Motor neuron (in vitro differentiated cells): ENCODE measurements at regions not wholly inside any gene's neighbourhood (a gene's known extent, or its start where the extent isn't known, plus 50 kb on each side); places are given as distances from the start of the nearest gene placed in this dataset.

Source experiments
- ATAC-seq, 8 experiments: fragments of 200-7000 bp; cut with Tn5 transposase; replicated peaks in 6 of 8; 2 replicates each; pipeline ENCODE4 v1.8.0; 2021; ENCODE audit warnings: mild to moderate bottlenecking in 8 of 8, moderate library complexity in 8 of 8
- H3K27ac ChIP-seq, 2 donors: fragments of 250-450 bp; sonication (Bioruptor Pico); 2 replicates each; pipeline ENCODE4 v1.9.0; 2021; ENCODE audit warnings: antibody characterized with exemption in 2 of 2, mild to moderate bottlenecking in 2 of 2, moderate library complexity in 1 of 2
- H3K4me1 ChIP-seq, 2 donors: fragments of 250-450 bp; sonication (Bioruptor Pico); replicated peaks in 1 of 2; 2 replicates each; pipeline ENCODE4 v1.6.1; 2021; ENCODE audit warnings: antibody characterized with exemption in 2 of 2, mild to moderate bottlenecking in 2 of 2, moderate library complexity in 1 of 2
- H3K4me3 ChIP-seq, 5 donors: fragments of 250-450 bp; sonication (Bioruptor Pico); 2 replicates each; pipeline ENCODE4 v1.9.0; 2021; ENCODE audit warnings: antibody characterized with exemption in 5 of 5, mild to moderate bottlenecking in 5 of 5, moderate library complexity in 4 of 5
- WGBS, 10 experiments: fragments of 450-650 bp; shearing (Covaris generic); methylation state at CpG; one replicate each; pipeline ENCODE4 v1.0.0; 2022; 5-methylcytosine and 5-hydroxymethylcytosine counted together
- in situ Hi-C, 9 experiments: fragments of 400-800 bp; cut with MboI; loops; one replicate each; pipeline ENCODE4 v1.15.0; 2021; ENCODE audit warnings: low sequenced_read_pairs in 9 of 9, low pct_unique_long_range_greater_than_20kb in 2 of 9; ENCODE audit not compliant: unreplicated experiment in 9 of 9

DNA sequence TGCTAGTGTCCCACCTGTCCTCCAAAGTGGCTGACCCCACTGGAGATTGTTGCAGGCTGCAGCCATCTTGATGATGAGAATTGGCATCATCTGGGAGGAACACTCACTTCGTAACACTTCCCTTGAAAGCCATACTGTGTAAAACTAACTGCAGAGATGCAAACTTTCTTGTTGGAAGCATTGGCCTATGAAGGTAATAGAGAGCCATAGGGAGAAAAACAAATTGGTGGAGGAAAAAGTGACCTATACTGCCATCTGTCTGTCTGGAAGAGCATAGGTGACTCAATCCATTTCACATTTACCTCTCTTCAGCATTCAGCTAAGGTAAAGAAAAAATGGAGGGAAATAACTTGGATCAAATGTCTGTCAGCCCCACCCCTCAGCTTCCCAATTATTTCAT, 473.4 kb downstream of the NTRK2 start:
- WGBS, 10 experiments = 0 to 100% (median 85%) methylated on average over 1 of the region's 1 CpG; no CpG with 5 or more reads in 5 of the 10 experiments
- in situ Hi-C loops = no loop called here
- Histone ChIP-seq H3K4me3 (no peak overlapping the region), H3K4me1 (no peaks in the 10 kb centered on the region), H3K27ac (no peak overlapping the region)
- peak in 4 of 8 experiments; percentile 27 to 56 (median 47) for ATAC-seq

DNA sequence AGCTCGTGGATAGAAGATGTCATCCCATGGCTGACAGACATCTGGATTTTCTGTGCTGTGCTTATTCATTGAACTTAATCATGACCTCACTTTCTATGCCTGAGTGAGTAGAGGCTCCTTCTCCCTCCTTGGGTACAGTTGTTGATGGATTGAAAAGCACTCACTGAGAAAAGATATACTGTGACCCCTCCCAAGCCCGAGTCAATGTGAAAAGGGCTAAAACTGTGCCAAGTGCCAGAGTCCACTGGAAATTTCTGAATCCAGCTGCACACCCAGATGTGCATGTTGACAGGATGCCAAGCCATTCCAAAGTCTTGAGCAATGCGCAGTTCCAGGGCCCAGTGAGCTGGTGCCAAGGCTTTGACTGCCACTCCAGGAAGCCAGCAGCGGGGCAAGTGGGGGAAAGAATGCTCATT, 473.0 kb downstream of the NTRK2 start:
- no peak overlapping the region for H3K27ac ChIP-seq
- in situ Hi-C loops = no loop called here
- ATAC-seq = peak in 2 of 8 experiments; percentile 42 to 83
- no peak overlapping the region for H3K4me3 ChIP-seq
- WGBS, 10 experiments = 11 to 100% (median 86%) methylated on average over 1 to 3 of the region's 4 CpGs; no CpG with 5 or more reads in 2 of the 10 experiments
- H3K4me1 ChIP-seq = no peaks in the 10 kb centered on the region

DNA sequence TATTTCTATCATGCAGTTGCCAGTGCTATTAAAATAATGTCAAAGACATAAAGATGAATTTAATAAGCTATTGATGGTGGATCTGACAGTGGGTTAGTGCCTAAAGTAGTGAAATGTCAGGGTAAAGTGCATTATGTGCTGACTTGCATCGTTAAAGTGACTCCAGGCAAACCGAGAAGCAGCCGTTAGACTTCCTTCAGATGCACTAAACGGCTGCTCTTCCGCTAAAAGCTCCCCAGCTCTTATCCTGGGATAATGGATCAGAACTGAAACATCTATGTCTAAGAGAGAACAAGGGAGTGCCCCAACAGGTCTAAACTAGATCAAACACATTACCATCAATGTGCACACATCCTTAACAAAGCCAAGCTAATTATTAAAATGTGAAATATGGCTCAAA, 468.2 kb downstream of the NTRK2 start:
- peak in 4 of 8 experiments; percentile 33 to 76 (median 60) for ATAC-seq
- in situ Hi-C loops = no loop called here
- WGBS, 10 experiments = 67 to 96% (median 85%) methylated on average over 3 to 5 of the region's 5 CpGs; no CpG with 5 or more reads in 3 of the 10 experiments
- H3K4me3 ChIP-seq = no peak overlapping the region
- H3K4me1 ChIP-seq = no peaks in the 10 kb centered on the region
- no peak overlapping the region for H3K27ac ChIP-seq

DNA sequence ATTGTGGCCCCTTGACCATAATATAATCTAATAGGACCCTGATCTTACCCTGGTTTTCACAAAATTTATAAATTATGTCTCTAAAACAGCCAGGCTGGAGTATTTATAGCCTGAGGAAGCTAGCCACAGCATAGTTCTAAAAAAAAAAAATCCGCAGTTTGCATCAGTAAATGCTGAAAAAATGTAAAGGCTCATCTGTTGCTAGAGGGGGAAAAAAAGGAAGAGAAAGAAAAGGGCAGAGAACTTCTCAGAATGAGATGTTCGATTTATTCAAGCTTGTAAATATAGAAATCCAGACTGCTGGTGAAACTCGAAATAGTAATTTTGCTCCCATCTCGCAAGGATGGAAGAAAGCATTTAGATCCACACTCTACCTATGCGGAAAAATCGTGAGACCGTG, 467.5 kb downstream of the NTRK2 start:
- Histone ChIP-seq H3K27ac (no peak overlapping the region), H3K4me1 (no peaks in the 10 kb centered on the region), H3K4me3 (no peak overlapping the region)
- no peak for ATAC-seq
- in situ Hi-C loops = no loop called here
- 72 to 100% (median 96%) methylated on average over 3 to 6 of the region's 7 CpGs for WGBS, 10 experiments

DNA sequence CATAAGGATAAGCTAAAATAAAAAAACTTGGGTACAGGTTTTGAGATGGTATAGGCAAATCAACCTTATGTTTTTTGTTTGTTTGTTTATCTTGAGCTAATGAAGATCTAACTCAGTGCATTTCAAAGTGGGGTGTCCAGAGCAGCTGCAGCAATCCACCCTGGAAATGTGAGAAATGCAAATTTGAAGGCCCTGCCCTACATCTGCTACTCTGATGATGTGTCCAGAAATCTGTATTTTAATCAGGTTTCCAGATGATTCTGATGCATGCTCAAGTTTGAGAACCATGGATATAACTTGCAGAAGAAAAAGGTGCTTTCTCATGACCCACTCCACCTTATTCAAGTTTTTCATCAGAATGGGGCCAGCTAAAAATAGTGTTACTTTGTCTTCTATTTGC, 467.0 kb downstream of the NTRK2 start:
- in situ Hi-C loops = no loop called here
- peak in 3 of 8 experiments; percentile 77 to 99 (median 98) for ATAC-seq
- Histone ChIP-seq H3K27ac (no peak overlapping the region), H3K4me3 (no peak overlapping the region), H3K4me1 (no peaks in the 10 kb centered on the region)

DNA sequence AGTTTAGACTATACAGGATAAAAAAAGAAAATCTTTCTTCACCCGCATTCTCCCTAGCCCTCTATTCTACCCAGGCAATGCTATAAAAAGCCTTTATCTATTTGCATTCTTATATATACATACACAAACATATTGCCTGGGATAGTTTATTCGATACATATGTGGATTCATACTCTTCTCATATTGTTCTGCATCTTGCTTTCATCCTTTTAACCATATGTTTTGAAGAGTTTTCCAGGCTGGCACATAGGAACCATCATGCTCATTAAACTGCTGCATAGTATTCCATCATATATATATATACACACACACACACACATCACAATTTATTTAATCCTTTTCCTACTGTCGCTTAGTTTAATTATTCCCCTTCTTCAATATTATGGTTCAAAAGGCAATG, 461.2 kb downstream of the NTRK2 start:
- in situ Hi-C loops = no loop called here
- no peak overlapping the region for H3K4me3 ChIP-seq
- H3K27ac ChIP-seq = no peak overlapping the region
- ATAC-seq = peak in 1 of 8 experiments; percentile 59
- H3K4me1 ChIP-seq = peaks cover 0 to 3% of the 10 kb centered on the region in 2 donors
- 15 to 100% (median 91%) methylated on average over 2 to 3 of the region's 3 CpGs for WGBS, 10 experiments

DNA sequence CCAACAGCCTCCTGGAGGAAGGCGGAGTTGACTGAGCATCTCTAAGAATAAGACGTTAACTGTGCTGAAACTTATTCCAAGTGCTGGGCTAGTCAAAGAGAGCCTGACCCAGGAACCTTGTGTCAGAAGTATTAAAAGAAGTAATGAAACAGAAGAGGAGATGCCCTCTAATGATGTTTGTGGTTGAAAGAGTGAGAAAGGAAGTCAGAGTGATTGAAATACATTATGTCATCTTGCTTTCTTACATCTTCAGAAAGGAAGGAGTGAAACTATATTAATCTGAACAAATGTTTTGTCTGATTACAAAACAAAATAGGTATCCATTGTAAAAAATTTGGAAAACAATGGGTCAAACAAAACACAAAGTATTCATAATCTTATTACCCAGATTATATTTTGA, 460.7 kb downstream of the NTRK2 start:
- ATAC-seq = no peak
- 57 to 100% (median 88%) methylated on average over 1 to 2 of the region's 2 CpGs; no CpG with 5 or more reads in 5 of the 10 experiments for WGBS, 10 experiments
- Histone ChIP-seq H3K4me1 (peaks cover 0 to 5% of the 10 kb centered on the region in 2 donors), H3K27ac (no peak overlapping the region), H3K4me3 (no peak overlapping the region)
- in situ Hi-C loops = no loop called here

DNA sequence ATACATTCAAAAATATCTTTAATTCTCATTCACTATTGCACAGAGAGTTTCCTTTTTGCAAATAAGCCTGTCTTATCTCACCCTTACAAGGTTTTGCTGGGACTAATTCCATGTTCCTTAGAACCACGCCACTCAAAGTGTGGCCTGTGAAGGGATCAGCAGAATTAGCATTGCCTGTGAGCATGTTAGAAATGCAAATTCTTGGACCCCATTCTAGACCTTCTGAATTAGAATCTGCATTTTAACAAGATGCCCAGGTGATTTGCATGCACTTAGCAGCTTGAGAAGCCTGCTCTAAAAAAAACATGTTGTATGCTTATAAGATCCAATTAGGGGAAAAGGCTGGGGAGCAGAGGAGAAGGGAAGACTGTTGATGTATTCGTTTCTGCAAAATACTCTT, 460.0 kb downstream of the NTRK2 start:
- Histone ChIP-seq H3K27ac (no peak overlapping the region), H3K4me3 (no peak overlapping the region), H3K4me1 (peaks cover 0 to 5% of the 10 kb centered on the region in 2 donors)
- in situ Hi-C loops = no loop called here
- 13 to 95% (median 43%) methylated on average over 1 to 2 of the region's 2 CpGs; no CpG with 5 or more reads in 4 of the 10 experiments for WGBS, 10 experiments
- ATAC-seq = peak in 3 of 8 experiments; percentile 29 to 69 (median 42)

DNA sequence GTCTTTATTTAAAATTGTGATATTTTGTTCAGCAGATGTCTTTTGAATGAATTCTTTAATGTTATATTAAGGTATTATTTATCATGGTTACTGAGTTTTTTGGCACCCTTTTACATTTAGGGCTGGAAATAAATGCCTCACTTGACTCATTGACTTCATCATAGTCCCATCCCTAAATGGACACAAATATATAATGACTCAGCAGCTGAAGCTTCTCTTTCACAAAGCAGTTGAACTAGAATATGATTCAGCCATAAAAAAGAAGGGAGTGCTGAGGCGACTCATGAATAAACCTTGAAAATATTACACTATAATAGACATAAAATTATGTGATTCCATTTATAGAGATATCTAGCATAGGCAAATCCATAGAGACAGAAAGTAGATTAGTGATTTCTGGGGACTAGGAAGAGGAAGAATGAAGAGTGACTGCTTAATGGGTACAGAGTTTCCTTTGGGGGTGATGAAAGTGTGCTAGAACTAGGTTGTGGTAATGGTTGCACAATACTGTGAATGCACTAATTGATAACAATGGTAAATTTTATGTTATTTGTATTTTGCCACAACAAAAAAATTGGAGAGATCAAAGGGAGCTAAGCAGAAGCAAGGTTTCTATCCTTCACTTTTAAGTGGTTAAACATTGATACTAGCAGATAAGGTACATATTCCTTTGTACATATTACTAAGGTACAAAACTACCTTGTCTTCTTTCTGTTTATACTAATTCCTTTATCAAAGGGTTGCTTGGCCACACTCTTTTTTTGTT, 449.6 kb downstream of the NTRK2 start:
- peak in 1 of 8 experiments; percentile 58 for ATAC-seq

DNA sequence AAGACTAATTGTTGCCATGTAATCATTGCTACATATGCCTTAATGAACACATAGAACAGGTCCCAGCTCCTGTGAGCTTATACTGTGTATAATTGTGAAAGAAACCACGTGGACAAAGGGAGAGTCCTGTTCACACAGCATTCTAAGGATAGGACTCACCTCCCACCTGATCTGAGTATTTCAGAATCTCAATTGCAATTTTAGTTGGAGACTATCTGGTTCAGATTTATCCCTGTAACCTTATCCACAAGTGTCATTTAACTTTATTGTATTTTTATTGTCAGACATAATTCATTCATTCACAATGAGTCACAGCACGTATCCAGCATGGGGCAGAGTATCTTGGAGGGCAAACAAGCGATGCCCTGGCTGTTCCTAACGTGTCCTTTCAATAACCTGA, 448.3 kb downstream of the NTRK2 start:
- Histone ChIP-seq H3K27ac (no peak overlapping the region), H3K4me1 (no peaks in the 10 kb centered on the region), H3K4me3 (no peak overlapping the region)
- ATAC-seq = no peak
- in situ Hi-C loops = no loop called here
- WGBS, 10 experiments = 20 to 100% (median 71%) methylated on average over 1 to 4 of the region's 4 CpGs

More for the DNA sequence above, 449.6 kb downstream of the NTRK2 start:
- in situ Hi-C loops = no loop called here
- H3K4me3 ChIP-seq = no peak overlapping the region
- WGBS, 10 experiments = 8 to 100% (median 86%) methylated on average over 1 of the region's 1 CpG; no CpG with 5 or more reads in 1 of the 10 experiments
- no peaks in the 10 kb centered on the region for H3K4me1 ChIP-seq
- no peak overlapping the region for H3K27ac ChIP-seq

DNA sequence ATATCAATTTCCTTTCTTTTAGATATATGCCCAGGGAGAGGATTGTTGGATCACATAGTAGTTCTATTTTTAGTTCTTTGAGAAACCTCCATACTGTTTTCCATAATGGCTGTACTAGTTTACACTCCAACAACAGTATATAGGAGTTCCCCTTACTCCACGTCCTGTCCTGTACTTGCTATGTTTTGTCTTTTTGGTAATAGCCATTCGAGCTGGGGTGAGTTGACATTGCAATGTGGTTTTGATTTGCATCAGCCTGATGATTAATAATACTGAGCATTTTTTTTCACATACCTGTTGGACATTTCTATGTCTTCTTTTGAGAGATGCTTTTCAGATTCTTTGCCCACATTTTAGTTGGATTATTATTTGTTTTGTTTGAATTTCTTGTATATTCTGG, 445.9 kb downstream of the NTRK2 start:
- Histone ChIP-seq H3K4me1 (no peaks in the 10 kb centered on the region), H3K27ac (no peak overlapping the region), H3K4me3 (no peak overlapping the region)
- in situ Hi-C loops = no loop called here
- ATAC-seq = no peak
- WGBS, 10 experiments = 0 to 100% (median 83%) methylated on average over 1 to 2 of the region's 2 CpGs; no CpG with 5 or more reads in 1 of the 10 experiments

DNA sequence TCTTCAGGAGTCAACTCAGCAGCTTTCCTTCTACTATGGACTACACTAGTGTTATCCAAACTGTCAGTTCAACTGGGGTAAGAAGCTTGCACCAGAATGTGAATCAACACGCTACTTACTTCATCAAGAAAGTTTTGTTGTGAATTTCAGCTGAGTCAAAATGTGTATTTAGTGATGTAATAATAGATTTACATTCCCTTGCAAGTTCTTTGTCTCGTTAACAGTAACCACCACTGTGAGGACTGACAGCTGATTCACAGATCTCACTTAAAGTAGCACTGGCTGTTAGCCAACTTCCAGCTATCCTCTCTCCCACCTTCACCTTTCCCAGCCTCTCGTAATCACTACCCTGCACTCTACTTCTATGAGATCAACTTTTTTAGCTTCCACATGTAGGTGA, 445.3 kb downstream of the NTRK2 start:
- in situ Hi-C loops = no loop called here
- WGBS, 10 experiments = 11 to 86% (median 77%) methylated on average over 1 to 3 of the region's 3 CpGs; no CpG with 5 or more reads in 3 of the 10 experiments
- no peak overlapping the region for H3K27ac ChIP-seq
- ATAC-seq = no peak
- H3K4me1 ChIP-seq = no peaks in the 10 kb centered on the region
- H3K4me3 ChIP-seq = no peak overlapping the region

DNA sequence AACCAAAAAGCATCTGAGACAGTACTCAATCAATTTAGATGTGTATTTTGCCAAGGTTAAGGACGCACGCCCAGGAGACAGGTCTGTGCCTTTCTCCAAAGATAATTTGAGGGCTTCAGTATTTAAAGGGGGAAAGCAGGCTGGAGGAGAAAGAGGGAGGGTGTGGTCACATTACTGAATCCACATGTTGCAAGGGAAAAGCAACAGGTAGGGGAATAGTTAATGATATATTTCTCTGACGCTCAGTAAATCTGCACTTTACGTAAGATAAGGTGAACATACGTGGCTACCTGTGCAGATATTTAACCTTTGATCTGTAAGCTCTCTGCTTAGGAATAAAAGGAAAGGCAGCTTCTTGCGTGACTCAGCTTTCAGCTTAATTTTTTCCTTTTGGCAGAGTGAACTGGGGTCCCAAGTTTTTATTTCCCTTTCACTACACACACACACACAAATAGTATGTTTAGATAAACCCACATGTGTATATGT, 443.4 kb downstream of the NTRK2 start:
- WGBS, 10 experiments = 11 to 100% (median 93%) methylated on average over 1 to 5 of the region's 6 CpGs; no CpG with 5 or more reads in 3 of the 10 experiments
- H3K4me3 ChIP-seq = no peak overlapping the region
- in situ Hi-C loops = no loop called here
- ATAC-seq = no peak
- H3K27ac ChIP-seq = no peak overlapping the region
- peaks cover 0 to 3% of the 10 kb centered on the region in 2 donors for H3K4me1 ChIP-seq

DNA sequence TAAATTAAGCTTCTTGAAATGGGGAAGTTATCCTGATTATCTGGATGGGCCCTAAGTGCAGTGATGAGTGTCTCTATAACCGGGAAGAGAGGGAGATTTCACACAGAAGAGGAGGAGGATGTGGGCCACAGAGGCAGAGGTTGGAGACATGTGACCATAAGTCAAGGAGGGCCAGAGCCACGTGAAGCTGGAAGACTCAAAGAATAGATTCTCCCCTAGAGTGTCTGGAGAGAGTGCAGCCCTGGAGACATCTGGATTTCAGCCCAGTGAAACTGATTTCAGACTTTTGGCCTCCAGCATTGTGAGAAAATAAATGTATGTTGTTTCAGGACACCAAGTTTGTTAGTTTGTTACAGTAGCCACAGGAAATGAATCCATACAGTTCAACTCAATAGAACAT, 442.9 kb downstream of the NTRK2 start:
- ATAC-seq = no peak
- in situ Hi-C loops = no loop called here
- Histone ChIP-seq H3K4me3 (no peak overlapping the region), H3K27ac (no peak overlapping the region), H3K4me1 (peaks cover 0 to 3% of the 10 kb centered on the region in 2 donors)
- WGBS, 10 experiments = 27 to 93% (median 44%) methylated on average over 1 to 2 of the region's 2 CpGs; no CpG with 5 or more reads in 3 of the 10 experiments
